ENCODE measurements at regions not wholly inside any gene's neighbourhood (a gene's known extent, or its start where the extent isn't known, plus 50 kb on each side); places are given as distances from the start of the nearest gene placed in this dataset.

DNA sequence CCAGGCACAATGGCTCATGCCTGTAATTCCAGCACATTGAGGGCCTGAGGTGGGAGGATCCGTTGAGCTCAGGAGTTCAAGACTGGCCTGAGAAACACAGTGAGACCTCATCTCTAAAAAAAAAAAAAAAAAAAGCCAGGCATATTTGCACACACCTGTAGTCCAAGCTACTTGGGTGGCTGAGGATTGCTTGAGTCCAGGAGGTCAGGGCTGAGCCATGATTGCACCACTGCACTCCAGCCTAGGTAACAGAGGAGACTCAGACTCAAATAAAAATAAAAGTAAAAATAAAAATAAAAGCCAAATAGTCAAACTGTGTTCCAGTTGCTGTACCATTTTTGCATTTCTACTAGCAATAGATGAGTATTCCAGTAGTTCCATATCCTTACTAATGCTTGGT is 616.0 kb downstream of the KIF4B start:
- TF ChIP-seq CTCF (IDR thresholded peaks at IDR 0.05; ENCODE audit: low read length) (no peak), EZH2 (optimal IDR thresholded peaks at IDR 0.05; ENCODE audit: low read depth, low read length) (no peak)

Data from MM.1S (cell line).